NCI-H1694 treated with DMSO at 0.1 percent for 48 hours (cell line): ENCODE measurements at regions not wholly inside any gene's neighbourhood (a gene's known extent, or its start where the extent isn't known, plus 50 kb on each side); places are given as distances from the start of the nearest gene placed in this dataset.
A peak's percentile ranks its signal among the peaks of the same experiment; 100 is the strongest.
"Not testable (repeated sequence)": the region's sequence is repeated elsewhere in the genome, so short reads cannot be mapped to it uniquely, and the experiment has no call there.

Experiments used
- DNase-seq: peaks from one replicate; lab custom pipeline; 2025; lab: John Stamatoyannopoulos, UW

- no peak for DNase-seq
Measured at GRCh38 chr5:72588640-72589039, 81.4 kb upstream of the ZNF366 start.

DNA sequence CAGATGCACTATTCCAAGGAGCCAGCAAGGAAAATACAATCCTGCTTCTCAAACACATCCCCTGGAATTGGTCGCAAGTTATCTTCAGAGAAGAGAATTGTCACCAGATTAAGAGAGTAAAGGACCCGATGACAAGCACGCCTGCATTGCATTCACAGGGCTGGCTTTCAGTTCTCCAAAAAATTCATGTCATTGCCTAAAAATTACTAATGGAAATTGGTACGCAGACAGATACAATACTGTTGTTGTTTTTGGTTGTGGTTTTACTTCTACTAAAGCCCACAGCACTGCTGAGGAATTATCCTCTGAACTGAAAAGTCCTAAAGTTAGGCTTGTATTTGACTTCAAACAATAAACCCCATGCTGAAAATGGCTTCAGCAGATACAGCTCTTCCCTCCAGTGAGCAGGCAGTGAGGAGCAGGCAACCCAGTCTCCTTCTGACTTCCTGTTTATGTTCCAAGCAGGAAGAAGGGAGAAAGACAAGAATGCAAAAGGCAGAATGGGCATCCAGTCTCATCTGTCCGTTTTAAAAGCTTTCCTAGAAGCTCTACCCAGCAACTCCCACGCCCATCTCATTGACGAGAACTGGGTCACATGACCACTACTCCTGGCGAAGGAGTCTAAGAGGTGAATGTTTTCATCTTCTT, 80.6 kb upstream of the ZNF366 start:
- DNase-seq = no peak

DNA sequence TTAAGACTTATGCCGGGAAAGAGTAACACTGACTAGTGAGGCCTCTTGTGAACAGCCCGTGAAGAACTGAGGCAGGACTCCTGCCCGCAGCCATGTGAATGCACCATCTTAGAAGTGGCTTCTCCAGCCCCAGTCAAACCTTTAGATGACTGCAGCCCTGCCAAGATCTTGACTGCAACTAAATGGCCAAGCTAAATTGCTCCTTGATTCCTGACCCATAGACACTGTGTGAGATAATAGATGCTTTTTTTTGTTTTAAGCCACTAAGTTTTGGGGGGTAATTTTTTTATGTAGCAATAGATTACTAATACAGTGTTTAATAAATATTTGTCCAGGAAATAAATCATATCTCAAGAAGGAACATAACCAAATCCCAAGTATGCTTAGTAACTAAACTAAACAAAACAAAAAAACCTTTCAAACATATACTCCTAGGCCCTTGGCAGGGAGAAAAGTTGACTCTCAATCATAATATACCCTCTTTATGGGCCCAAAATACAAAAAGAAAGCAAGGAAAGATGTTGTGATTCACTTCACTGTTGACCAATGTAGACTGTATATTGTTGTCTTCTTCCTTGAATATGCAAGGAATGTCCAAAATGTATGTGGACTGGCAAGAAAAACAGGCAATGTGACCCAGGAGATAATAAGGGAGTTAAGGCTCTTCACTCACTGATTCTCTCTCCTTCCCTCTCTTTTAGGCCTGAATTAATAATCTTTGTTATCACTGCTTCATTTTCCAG, 79.7 kb upstream of the ZNF366 start:
- DNase-seq = no peak

GRCh38 chr5:72584466-72584865, 77.3 kb upstream of the ZNF366 start:
- no peak for DNase-seq

DNA sequence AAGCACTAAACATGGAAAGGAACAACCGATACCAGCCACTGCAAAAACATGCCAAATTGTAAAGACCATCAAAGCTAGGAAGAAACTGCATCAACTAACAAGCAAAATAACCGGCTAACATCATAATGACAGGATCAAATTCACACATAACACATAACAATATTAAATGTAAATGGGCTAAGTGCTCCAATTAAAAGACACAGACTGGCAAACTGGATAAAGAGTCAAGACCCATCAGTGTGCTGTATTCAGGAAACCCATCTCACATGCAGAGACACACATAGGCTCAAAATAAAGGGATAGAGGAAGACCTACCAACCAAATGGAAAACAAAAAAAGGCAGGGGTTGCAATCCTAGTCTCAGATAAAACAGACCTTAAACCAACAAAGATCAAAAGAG, 72.1 kb upstream of the ZNF366 start:
- not testable (repeated sequence) for DNase-seq

DNA sequence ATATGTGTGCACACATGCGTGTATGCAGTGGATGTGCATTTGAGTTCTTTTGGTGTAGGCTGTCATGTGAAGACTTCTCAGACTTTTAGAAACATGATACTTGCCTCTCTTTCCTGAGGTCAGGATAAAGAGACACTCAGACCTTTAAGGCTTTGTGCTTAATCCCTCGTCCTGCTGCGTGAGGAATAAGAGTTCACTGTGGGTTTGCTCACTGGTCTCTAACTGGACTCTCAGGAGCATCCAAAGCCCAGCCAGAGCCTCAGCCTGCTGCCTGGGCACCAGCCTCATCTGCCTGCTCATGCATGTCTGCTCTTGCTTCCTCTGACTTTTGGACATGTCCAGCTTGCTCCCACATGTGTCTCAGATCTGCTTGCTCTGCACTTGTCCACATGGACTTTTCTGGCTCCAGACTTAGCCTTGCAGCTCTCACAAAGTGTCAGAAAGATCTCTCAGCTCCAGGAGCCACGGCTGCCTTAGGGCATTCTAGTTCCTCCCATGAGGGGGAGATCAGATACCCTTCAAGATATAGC, 65.1 kb upstream of the ZNF366 start:
- DNase-seq = no peak

DNA sequence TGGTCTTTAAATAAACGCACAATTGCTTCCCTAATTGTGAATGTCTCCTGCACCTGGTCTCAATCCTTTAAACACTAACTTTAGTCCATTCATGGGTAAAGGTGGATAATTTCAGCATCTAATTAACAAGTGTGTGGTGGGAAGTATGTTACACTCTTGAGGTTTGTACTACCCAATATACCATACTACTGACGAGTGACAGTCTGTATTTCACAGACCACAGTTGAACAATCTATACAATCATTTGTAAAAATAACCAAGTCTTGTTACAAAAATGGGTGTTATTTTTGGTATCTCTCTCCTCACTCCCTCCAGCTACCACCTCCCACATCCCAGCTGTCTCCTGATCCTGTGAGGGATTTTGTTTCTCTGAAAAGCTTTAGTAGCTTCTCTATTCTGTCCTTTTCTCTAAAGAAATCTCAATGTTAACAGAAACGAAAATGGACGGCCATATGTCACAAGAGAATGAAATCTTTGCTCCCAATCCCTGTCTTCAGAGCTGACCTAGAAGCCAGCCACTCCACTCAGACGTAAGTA, 62.3 kb upstream of the ZNF366 start:
- DNase-seq = no peak

- DNase-seq = no peak
Measured at GRCh38 chr5:72566746-72567145, 59.5 kb upstream of the ZNF366 start.

DNA sequence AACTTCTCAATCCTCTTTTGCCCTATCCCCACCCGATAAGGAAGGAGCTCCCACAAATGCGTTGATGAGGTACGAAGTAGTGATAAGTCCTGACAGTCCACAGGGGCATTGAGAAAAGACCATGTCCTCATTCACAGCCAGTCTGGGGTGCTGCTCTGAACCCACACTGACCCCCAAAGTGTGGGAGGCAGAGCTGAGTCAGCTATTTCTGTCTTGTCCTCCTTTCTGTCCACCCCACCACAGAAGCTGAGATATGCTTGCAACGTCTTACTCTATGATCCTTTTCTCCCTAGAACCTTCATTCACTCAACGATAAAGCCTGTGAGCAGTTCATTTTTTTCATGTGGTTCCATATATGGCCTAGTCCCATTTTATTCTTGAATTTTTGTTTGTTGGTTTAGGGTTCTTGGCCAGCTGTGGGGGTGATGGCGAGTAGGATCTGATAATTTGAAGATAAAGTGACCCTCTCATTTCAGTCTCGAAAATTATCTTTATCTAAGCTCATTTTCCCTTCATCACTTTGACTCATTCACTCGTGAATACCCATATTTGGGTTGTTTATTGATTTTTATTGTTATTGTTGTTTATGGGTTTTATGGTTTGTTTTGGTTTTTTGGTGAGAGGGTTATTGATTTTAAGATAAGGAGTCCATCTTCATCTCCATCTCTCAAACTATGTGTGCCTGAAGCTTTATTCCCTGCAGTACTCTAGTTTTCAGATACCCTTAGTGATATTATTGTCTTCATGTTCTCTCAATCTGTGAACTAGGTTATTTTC, 58.5 kb upstream of the ZNF366 start:
- DNase-seq = no peak

DNA sequence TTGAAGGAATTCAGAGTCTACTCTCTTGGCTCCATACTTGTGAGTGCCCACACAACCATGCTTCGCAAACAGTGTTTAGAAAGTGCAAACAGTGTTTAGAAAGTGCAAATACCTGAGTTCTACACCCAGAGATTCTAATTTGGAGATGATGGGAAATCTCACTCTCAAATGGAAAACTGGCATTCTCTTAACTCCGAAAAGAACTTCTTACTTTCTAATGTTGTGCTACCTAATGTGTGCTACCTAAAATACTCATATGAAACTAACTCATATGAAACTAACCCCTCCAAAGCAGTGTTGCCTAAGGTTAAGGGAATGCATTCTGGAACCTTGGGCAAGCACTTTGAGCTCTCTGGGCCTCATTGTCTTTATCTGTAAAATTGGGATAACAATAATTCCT, 55.5 kb upstream of the ZNF366 start:
- no peak for DNase-seq

DNA sequence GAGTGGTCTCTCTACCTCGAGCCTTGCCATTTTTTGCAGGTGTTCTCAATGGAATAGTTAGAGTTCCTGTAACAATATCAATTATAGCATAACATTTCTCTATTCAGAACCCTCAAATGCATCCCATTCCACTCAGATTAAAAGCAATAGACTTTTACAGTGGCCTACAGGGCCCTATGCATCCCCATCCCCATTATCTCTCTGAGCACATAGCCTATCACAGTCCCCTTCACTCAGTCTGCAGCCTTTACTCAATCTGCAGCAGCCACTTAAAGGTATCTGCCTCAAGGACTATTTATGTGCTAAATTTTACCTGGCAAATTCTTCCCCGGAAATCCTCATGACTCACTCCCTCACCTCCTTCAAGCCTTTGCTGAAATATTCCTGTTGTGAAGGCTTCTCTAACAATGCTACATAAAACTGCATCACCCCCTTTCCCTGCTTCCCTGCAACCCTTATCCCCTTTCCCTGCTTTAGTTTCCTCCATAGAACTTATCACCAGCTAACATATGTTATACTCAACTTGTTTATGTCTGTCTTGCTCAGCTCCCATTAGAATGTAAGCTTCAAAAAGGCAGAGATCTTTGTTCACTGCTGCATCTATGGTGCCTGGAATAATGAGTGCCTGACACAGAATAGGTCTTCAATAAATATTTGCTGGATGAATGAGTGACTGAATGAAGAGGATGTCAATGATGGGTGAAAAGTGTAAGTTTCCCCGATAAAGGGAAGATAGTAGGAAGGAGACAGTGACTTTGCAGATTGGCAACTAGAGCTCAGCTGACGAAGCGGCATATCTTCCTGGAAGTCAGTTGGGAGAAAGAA, 54.1 kb upstream of the ZNF366 start:
- DNase-seq = no peak

GRCh38 chr5:72559866-72560766, 52.9 kb upstream of the ZNF366 start:
- no peak for DNase-seq

DNA sequence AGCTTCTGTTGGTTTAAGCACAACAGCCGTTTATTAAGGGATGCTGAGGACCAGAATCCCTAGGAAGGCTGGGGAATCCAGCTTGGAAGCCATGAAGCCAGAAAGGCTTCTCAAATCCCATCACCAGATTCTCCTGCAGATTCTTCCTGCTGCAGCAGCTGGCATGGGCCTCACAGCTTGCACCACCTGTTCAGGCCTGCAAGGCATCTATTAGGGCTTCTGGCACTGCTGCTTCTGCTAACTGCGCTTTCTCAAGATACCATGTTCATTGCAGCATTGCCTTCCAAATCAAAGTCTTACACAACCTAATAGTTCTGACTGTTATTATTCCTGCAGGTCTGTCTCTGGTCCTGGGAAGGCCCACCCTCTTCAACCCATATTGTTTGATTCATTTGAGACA, 51.2 kb upstream of the ZNF366 start:
- peak; percentile 69 for DNase-seq

- DNase-seq = peak; percentile 27
Measured at GRCh38 chr5:72558046-72558336, 50.8 kb upstream of the ZNF366 start.

DNA sequence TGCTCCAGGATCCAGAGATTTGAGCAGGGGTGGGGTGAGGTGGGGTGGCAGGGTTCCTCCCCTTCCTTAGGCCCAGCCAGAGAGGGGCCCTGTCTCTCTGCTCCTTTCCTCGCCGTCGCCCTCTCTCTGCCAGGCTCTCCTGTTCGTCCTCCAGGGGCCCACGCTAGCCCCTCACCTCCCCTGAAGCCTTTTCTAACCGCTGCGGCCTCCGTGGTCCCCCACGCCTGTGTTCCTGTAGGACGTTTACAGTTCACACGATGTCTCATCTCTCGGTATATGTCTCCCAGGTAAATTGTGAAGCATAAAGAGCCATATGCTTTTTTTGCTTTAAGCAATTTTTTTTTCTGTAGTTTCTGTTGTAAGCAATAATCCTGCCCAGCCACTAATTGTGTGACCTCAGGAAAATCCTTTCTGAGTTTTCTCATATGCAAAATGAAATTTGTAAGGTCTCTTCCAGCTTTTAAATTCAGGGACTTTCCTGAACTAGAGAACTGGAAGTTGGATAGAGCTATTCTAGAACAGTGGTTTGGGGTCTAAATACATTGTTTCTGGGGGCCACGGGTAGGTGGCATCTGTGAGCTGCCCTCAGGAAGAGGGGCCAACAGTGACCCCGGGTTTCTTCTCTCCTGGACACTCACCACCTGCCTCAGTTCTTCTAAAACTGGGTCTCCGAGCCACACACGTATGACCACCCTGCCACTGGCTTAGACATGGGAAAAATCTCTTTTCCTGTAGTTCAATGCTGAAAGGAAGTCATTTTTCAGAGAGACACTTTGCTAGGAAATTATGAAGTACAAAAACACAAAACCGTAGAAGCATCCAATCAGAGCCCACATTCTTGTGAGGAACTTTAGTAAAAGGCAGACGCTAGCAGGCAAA, 50.2 kb upstream of the ZNF366 start:
- DNase-seq = peak; percentile 56
